ENCODE measurements at regions not wholly inside any gene's neighbourhood (a gene's known extent, or its start where the extent isn't known, plus 50 kb on each side); places are given as distances from the start of the nearest gene placed in this dataset.

DNA sequence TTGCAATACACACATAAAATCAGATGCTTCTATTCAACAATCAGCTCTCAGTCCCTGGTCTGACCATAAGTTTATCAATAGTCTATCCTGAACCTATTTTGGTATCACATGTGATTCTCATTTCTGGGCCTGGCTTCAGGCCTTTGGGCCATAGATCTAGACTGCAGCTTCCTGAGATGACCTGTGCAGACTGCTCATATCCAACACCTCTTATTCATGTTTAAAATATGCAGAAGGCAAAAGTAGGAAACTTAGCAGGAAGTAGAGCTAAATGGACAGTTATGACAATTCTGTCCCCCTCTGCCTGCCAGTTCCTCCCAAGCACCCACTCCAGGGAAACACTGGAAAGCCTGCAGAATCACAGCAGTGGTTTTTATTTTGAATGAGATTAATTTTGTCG lies 53.3 kb downstream of the C7orf25 start:
- TF ChIP-seq, protein P1, sequence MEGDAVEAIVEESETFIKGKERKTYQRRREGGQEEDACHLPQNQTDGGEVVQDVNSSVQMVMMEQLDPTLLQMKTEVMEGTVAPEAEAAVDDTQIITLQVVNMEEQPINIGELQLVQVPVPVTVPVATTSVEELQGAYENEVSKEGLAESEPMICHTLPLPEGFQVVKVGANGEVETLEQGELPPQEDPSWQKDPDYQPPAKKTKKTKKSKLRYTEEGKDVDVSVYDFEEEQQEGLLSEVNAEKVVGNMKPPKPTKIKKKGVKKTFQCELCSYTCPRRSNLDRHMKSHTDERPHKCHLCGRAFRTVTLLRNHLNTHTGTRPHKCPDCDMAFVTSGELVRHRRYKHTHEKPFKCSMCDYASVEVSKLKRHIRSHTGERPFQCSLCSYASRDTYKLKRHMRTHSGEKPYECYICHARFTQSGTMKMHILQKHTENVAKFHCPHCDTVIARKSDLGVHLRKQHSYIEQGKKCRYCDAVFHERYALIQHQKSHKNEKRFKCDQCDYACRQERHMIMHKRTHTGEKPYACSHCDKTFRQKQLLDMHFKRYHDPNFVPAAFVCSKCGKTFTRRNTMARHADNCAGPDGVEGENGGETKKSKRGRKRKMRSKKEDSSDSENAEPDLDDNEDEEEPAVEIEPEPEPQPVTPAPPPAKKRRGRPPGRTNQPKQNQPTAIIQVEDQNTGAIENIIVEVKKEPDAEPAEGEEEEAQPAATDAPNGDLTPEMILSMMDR (IDR thresholded peaks at IDR 0.05): no peak
- TF ChIP-seq POLR2AphosphoS5 (IDR thresholded peaks at IDR 0.05): no peak

All from gastroesophageal sphincter (tissue), 3 donors.